ENCODE measurements at regions not wholly inside any gene's neighbourhood (a gene's known extent, or its start where the extent isn't known, plus 50 kb on each side); places are given as distances from the start of the nearest gene placed in this dataset.

GRCh38 chr1:13926556-13926955, 226.6 kb downstream of the PRDM2 start:
- no peak for TF ChIP-seq TAF1 (IDR thresholded peaks at IDR 0.05; ENCODE audit: low read depth)
- no peak for TF ChIP-seq FOXM1 (IDR thresholded peaks at IDR 0.05; ENCODE audit: borderline replicate concordance, low read depth)
- no peak for TF ChIP-seq CEBPB (IDR thresholded peaks at IDR 0.05)
- TF ChIP-seq REST (IDR thresholded peaks at IDR 0.05; ENCODE audit: low read depth) = no peak
- TF ChIP-seq NFIC (IDR thresholded peaks at IDR 0.05) = no peak
- no peak for TF ChIP-seq ZBTB7A (IDR thresholded peaks at IDR 0.05; ENCODE audit: low read depth)

GRCh38 chr1:13927736-13928135, 227.7 kb downstream of the PRDM2 start:
- TF ChIP-seq TEAD4 (IDR thresholded peaks at IDR 0.05) (no peak), NFIC (IDR thresholded peaks at IDR 0.05) (no peak), CREB1 (IDR thresholded peaks at IDR 0.05; ENCODE audit: low read depth) (no peak), TCF12 (IDR thresholded peaks at IDR 0.05; ENCODE audit: low read depth) (no peak), RAD21 (IDR thresholded peaks at IDR 0.05; ENCODE audit: low read depth) (no peak), MAX (IDR thresholded peaks at IDR 0.05) (no peak), YY1 (IDR thresholded peaks at IDR 0.05; ENCODE audit: low read depth) (no peak), REST (IDR thresholded peaks at IDR 0.05; ENCODE audit: low read depth) (no peak), FOXM1 (IDR thresholded peaks at IDR 0.05; ENCODE audit: borderline replicate concordance, low read depth) (no peak), EGR1 (IDR thresholded peaks at IDR 0.05) (no peak), TAF1 (IDR thresholded peaks at IDR 0.05; ENCODE audit: low read depth) (no peak), USF1 (IDR thresholded peaks at IDR 0.05) (no peak), CEBPB (IDR thresholded peaks at IDR 0.05) (no peak), EP300 (IDR thresholded peaks at IDR 0.05; ENCODE audit: borderline replicate concordance) (no peak), ZBTB7A (IDR thresholded peaks at IDR 0.05; ENCODE audit: low read depth) (no peak)

GRCh38 chr1:13929313-13929712, 229.3 kb downstream of the PRDM2 start:
- TF ChIP-seq REST (IDR thresholded peaks at IDR 0.05; ENCODE audit: low read depth) = no peak
- TF ChIP-seq YY1 (IDR thresholded peaks at IDR 0.05; ENCODE audit: low read depth) = no peak

GRCh38 chr1:13930151-13930550, 230.2 kb downstream of the PRDM2 start:
- TF ChIP-seq EGR1 (IDR thresholded peaks at IDR 0.05) = no peak
- TF ChIP-seq CEBPB (IDR thresholded peaks at IDR 0.05) = no peak
- no peak for TF ChIP-seq CREB1 (IDR thresholded peaks at IDR 0.05; ENCODE audit: low read depth)
- no peak for TF ChIP-seq RAD21 (IDR thresholded peaks at IDR 0.05; ENCODE audit: low read depth)
- no peak for TF ChIP-seq USF1 (IDR thresholded peaks at IDR 0.05)
- TF ChIP-seq NFIC (IDR thresholded peaks at IDR 0.05) = no peak
- no peak for TF ChIP-seq EP300 (IDR thresholded peaks at IDR 0.05; ENCODE audit: borderline replicate concordance)
- TF ChIP-seq TAF1 (IDR thresholded peaks at IDR 0.05; ENCODE audit: low read depth) = no peak
- no peak for TF ChIP-seq TEAD4 (IDR thresholded peaks at IDR 0.05)
- TF ChIP-seq YY1 (IDR thresholded peaks at IDR 0.05; ENCODE audit: low read depth) = no peak
- no peak for TF ChIP-seq FOXM1 (IDR thresholded peaks at IDR 0.05; ENCODE audit: borderline replicate concordance, low read depth)
- TF ChIP-seq ZBTB7A (IDR thresholded peaks at IDR 0.05; ENCODE audit: low read depth) = no peak
- no peak for TF ChIP-seq MAX (IDR thresholded peaks at IDR 0.05)
- TF ChIP-seq TCF12 (IDR thresholded peaks at IDR 0.05; ENCODE audit: low read depth) = no peak

- TF ChIP-seq TCF12 (IDR thresholded peaks at IDR 0.05; ENCODE audit: low read depth) (no peak), MAX (IDR thresholded peaks at IDR 0.05) (no peak), FOXM1 (IDR thresholded peaks at IDR 0.05; ENCODE audit: borderline replicate concordance, low read depth) (no peak)
Observed at GRCh38 chr1:13931226-13931625, 231.2 kb downstream of the PRDM2 start.
